Fibroblast of lung (primary cell): ENCODE measurements at regions not wholly inside any gene's neighbourhood (a gene's known extent, or its start where the extent isn't known, plus 50 kb on each side); places are given as distances from the start of the nearest gene placed in this dataset.

Source experiments
- DNase-seq, 2 donors: peaks; one replicate each; pipeline versions ENCODE4 v3.0.0 to v3.0.0-alpha.2; 2010; ENCODE audit warnings: low read depth in 2 of 2
- H2AFZ ChIP-seq: 2 replicates; pipeline ENCODE4 v1.5.1; 2012; ENCODE audit warnings: low read length, control low read depth, inconsistent platforms
- H3K27ac ChIP-seq: 2 replicates; pipeline ENCODE4 v1.5.1; 2011; ENCODE audit warnings: low read length, control low read depth; ENCODE audit not compliant: insufficient read depth
- H3K27me3 ChIP-seq: 2 replicates; pipeline ENCODE4 v1.5.1; 2011; ENCODE audit warnings: mild to moderate bottlenecking, low read length; ENCODE audit not compliant: control insufficient read depth, insufficient read depth
- H3K36me3 ChIP-seq: 2 replicates; pipeline ENCODE4 v1.5.1; 2011; ENCODE audit warnings: low read length; ENCODE audit not compliant: control insufficient read depth, insufficient read depth
- H3K4me1 ChIP-seq: 2 replicates; pipeline ENCODE4 v1.5.1; 2011; ENCODE audit warnings: low read length; ENCODE audit not compliant: control insufficient read depth, insufficient read depth; ENCODE audit errors: extremely low read depth
- H3K4me2 ChIP-seq: 2 replicates; pipeline ENCODE4 v1.5.1; 2011; ENCODE audit warnings: low read length, control low read depth; ENCODE audit not compliant: insufficient read depth; ENCODE audit errors: extremely low read depth
- H3K4me3 ChIP-seq, 4 experiments: fragments of 200-600 bp in 1 of 4; sonication (generic) in 1 of 4; replicated peaks in 1 of 4; 2 replicates each; pipeline ENCODE4 v1.5.1; 2011 to 2016; ENCODE audit warnings: low read length in 4 of 4, low read depth in 3 of 4, mild to moderate bottlenecking in 3 of 4, control low read depth in 2 of 4, inconsistent platforms in 1 of 4, mixed read lengths in 1 of 4; ENCODE audit not compliant: insufficient read depth in 1 of 4; ENCODE audit errors: control extremely low read depth in 1 of 4
- H3K79me2 ChIP-seq: 2 replicates; pipeline ENCODE4 v1.5.1; 2012; ENCODE audit warnings: mild to moderate bottlenecking, low read length, inconsistent platforms; ENCODE audit not compliant: control insufficient read depth, insufficient read depth
- H3K9ac ChIP-seq: 2 replicates; pipeline ENCODE4 v1.5.1; 2011; ENCODE audit warnings: mild to moderate bottlenecking, low read length, control low read depth; ENCODE audit not compliant: insufficient read depth
- H3K9me3 ChIP-seq: 2 replicates; pipeline ENCODE4 v1.5.1; 2012; ENCODE audit warnings: low read depth, low read length; ENCODE audit not compliant: control insufficient read depth, insufficient read depth
- H4K20me1 ChIP-seq: 2 replicates; pipeline ENCODE4 v1.5.1; 2011; ENCODE audit warnings: low read length; ENCODE audit not compliant: control insufficient read depth, insufficient read depth; ENCODE audit errors: extremely low read depth
- EZH2 ChIP-seq: IDR thresholded peaks from 2 replicates; pipeline ENCODE4 v1.5.1; 2012; ENCODE audit warnings: low read length, control low read depth, mild to moderate bottlenecking; ENCODE audit errors: missing control alignments
- TF ChIP-seq, protein P1 (sequence below), 2 donors: IDR thresholded peaks in 1 of 2; conservative IDR thresholded peaks in 1 of 2; 1 replicate in 1 of 2; 2 replicates in 1 of 2; pipeline ENCODE4 v1.5.1; 2011 to 2012; ENCODE audit warnings: low read length in 2 of 2, control low read depth in 1 of 2, inconsistent platforms in 1 of 2, low read depth in 1 of 2, mild to moderate bottlenecking in 1 of 2

DNA sequence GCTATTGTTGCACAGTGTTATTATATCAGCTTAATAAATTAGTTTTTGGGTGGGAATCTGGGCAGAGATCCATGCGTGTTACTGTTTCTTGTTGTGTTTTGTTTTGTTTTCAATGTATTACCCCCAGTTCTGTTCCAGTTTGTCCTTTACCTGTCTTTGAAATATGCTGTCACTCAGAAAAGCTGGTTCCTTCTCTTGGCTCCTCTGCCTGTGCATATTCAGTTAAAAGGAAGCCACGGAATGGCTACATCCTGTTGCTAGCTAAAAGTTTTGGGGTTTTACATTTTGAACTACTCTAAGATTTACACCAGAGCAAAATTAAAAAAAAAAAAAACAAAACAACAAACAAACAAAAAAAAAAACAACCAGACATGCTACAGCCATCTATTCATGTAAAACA is 374.9 kb upstream of the RORB start:
- DNase-seq: no peak
- H3K4me2 ChIP-seq: no peak overlapping the region
- no peak overlapping the region for H3K27ac ChIP-seq
- no peaks in the 10 kb centered on the region for H3K4me1 ChIP-seq
- no peaks in the 10 kb centered on the region for H3K79me2 ChIP-seq
- H4K20me1 ChIP-seq: no peaks in the 10 kb centered on the region
- no peak overlapping the region for H3K9ac ChIP-seq
- no peaks in the 10 kb centered on the region for H3K27me3 ChIP-seq
- H3K9me3 ChIP-seq: no peaks in the 10 kb centered on the region
- no peaks in the 10 kb centered on the region for H3K36me3 ChIP-seq
- no peak overlapping the region for H3K4me3 ChIP-seq
- H2AFZ ChIP-seq: no peak overlapping the region
- TF ChIP-seq EZH2: no peak
- TF ChIP-seq, protein P1, sequence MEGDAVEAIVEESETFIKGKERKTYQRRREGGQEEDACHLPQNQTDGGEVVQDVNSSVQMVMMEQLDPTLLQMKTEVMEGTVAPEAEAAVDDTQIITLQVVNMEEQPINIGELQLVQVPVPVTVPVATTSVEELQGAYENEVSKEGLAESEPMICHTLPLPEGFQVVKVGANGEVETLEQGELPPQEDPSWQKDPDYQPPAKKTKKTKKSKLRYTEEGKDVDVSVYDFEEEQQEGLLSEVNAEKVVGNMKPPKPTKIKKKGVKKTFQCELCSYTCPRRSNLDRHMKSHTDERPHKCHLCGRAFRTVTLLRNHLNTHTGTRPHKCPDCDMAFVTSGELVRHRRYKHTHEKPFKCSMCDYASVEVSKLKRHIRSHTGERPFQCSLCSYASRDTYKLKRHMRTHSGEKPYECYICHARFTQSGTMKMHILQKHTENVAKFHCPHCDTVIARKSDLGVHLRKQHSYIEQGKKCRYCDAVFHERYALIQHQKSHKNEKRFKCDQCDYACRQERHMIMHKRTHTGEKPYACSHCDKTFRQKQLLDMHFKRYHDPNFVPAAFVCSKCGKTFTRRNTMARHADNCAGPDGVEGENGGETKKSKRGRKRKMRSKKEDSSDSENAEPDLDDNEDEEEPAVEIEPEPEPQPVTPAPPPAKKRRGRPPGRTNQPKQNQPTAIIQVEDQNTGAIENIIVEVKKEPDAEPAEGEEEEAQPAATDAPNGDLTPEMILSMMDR (conservative IDR thresholded peaks at IDR 0.05 in 1 of 2, IDR thresholded peaks at IDR 0.05 in 1 of 2; ENCODE audit: low read depth in 1 of 2, low read length in 2 of 2): no peak

DNA sequence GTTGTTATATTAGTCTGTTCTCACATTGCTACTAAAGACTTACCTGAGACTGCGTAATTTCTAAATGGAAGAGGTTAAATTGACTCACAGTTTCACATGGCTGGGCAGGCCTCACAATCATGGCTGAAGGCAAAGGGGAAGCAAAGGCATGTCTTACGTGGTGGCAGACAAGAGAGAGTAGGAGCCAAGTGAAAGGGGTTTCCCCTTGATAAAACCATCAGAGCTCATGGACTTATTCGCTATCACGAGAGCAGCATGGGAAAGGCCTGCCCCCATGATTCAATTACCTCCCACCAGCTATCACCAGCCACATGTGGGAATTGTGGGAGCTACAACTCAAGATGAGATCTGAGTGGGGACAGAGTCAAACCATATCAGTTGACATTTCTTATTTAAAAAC is 374.5 kb upstream of the RORB start:
- DNase-seq: no peak
- Histone ChIP-seq H4K20me1 (no peaks in the 10 kb centered on the region), H3K4me3 (no peak overlapping the region), H3K36me3 (no peaks in the 10 kb centered on the region), H3K4me1 (no peaks in the 10 kb centered on the region), H3K4me2 (no peak overlapping the region), H3K79me2 (no peaks in the 10 kb centered on the region), H3K9me3 (no peaks in the 10 kb centered on the region), H3K9ac (no peak overlapping the region), H2AFZ (no peak overlapping the region), H3K27ac (no peak overlapping the region), H3K27me3 (no peaks in the 10 kb centered on the region)
- no peak for TF ChIP-seq EZH2

DNA sequence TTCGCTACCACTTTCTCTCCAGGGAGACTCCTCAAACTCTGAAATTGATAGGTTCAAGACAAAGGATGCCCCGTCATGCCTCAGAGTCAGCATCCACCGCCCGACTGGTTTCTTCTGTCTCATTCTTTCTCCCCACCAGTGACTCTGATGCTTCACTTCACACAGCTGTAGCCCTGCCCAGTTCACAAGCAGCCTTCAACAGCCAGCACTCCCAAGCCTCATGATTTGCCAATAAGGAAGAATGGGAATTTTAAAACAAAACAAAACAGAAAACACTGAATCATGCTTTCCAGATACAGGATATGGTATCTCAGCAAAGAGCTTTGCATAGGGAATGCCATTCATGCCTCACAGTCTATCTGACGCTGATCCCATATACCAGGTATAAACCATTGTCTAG is 371.2 kb upstream of the RORB start:
- no peaks in the 10 kb centered on the region for H3K79me2 ChIP-seq
- no peaks in the 10 kb centered on the region for H3K36me3 ChIP-seq
- H3K4me1 ChIP-seq: no peaks in the 10 kb centered on the region
- H3K9me3 ChIP-seq: no peaks in the 10 kb centered on the region
- DNase-seq: peak in 1 of 2 donors; percentile 22
- H3K9ac ChIP-seq: no peak overlapping the region
- no peaks in the 10 kb centered on the region for H3K27me3 ChIP-seq
- TF ChIP-seq, protein P1 (conservative IDR thresholded peaks at IDR 0.05 in 1 of 2, IDR thresholded peaks at IDR 0.05 in 1 of 2; ENCODE audit: low read depth in 1 of 2, low read length in 2 of 2): no peak
- no peak for TF ChIP-seq EZH2
- no peak overlapping the region for H2AFZ ChIP-seq
- no peak overlapping the region for H3K27ac ChIP-seq
- no peak overlapping the region for H3K4me3 ChIP-seq
- no peak overlapping the region for H3K4me2 ChIP-seq
- no peaks in the 10 kb centered on the region for H4K20me1 ChIP-seq
